GM12878 (cell line): ENCODE measurements at regions not wholly inside any gene's neighbourhood (a gene's known extent, or its start where the extent isn't known, plus 50 kb on each side); places are given as distances from the start of the nearest gene placed in this dataset.

Experiments
- ATAC-seq: fragments of 200-7000 bp; cut with Tn5 transposase; 3 replicates; pipeline ENCODE4 v1.9.1; 2020; ENCODE audit warnings: mild to moderate bottlenecking, moderate library complexity
- BruUV-seq: library from RNA; stranded (reverse); fragments of 400-500 nt; replicated peaks from 2 replicates; lab custom pipeline; 2021; lab: Mats Ljungman, UMichigan
- CTCF ChIA-PET: fragments of 300-600 bp; sonication (Branson Sonifier 250); formaldehyde crosslinking; extraction: SDS; loops from one replicate; lab custom pipeline; 2021; ENCODE audit warnings: inconsistent platforms; lab: Yijun Ruan, JAX
- POLR2A ChIA-PET: fragments of 350-600 bp; formaldehyde crosslinking; extraction: SDS; loops from one replicate; lab custom pipeline; 2021; ENCODE audit warnings: inconsistent platforms; lab: Charles Lee
- RAD21 ChIA-PET: fragments of 300-600 bp; sonication (Branson Sonifier 250); formaldehyde crosslinking; loops from one replicate; lab custom pipeline; 2023; ENCODE audit warnings: antibody characterized with exemption; ENCODE audit not compliant: unreplicated experiment; lab: Charles Lee
- SMC1A ChIA-PET: fragments of 300-600 bp; sonication (Branson Sonifier 250); formaldehyde crosslinking; loops from one replicate; lab custom pipeline; 2023; ENCODE audit not compliant: unreplicated experiment, uncharacterized antibody; lab: Charles Lee
- DNase-seq: peaks from one replicate; pipeline ENCODE4 v3.0.0-alpha.2; 2011; ENCODE audit warnings: low read depth, low spot score
- FAIRE-seq: peaks from 3 replicates; lab custom pipeline; 2011; peaks lifted over from hg19 to GRCh38; lab: Jason Lieb, UNC
- H2AFZ ChIP-seq: 2 replicates; pipeline ENCODE4 v1.6.0; 2011; ENCODE audit warnings: low read depth, low read length, control low read depth; ENCODE audit not compliant: control insufficient read depth
- H3K27ac ChIP-seq: 2 replicates; pipeline ENCODE4 v1.5.1; 2011; ENCODE audit warnings: control low read depth; ENCODE audit not compliant: control insufficient read depth, insufficient read depth
- H3K27me3 ChIP-seq, 2 experiments: replicated peaks in 1 of 2; 2 replicates each; pipeline versions ENCODE4 v1.6.0 to v1.6.1; 2011; ENCODE audit warnings: low read length in 1 of 2; ENCODE audit not compliant: control insufficient read depth in 2 of 2, insufficient read depth in 2 of 2
- H3K36me3 ChIP-seq, 2 experiments: 2 replicates each; pipeline ENCODE4 v1.5.1; 2011; ENCODE audit warnings: low read length in 1 of 2; ENCODE audit not compliant: control insufficient read depth in 2 of 2, insufficient read depth in 2 of 2
- H3K4me1 ChIP-seq: 2 replicates; pipeline ENCODE4 v1.6.1; 2011; ENCODE audit warnings: mild to moderate bottlenecking, low read length, moderate library complexity, mixed read lengths; ENCODE audit not compliant: control insufficient read depth, insufficient read depth
- H3K4me2 ChIP-seq: 2 replicates; pipeline ENCODE4 v1.6.0; 2011; ENCODE audit warnings: control low read depth; ENCODE audit not compliant: control insufficient read depth, insufficient read depth
- H3K4me3 ChIP-seq: fragments of 200-600 bp; sonication (generic); 2 replicates; pipeline ENCODE4 v1.5.1; 2016
- H3K79me2 ChIP-seq: 2 replicates; pipeline ENCODE4 v1.6.0; 2011; ENCODE audit warnings: low read length; ENCODE audit not compliant: control insufficient read depth, insufficient read depth
- H3K9ac ChIP-seq: 2 replicates; pipeline ENCODE4 v1.8.0; 2011; ENCODE audit warnings: low read length, control low read depth, mixed read lengths; ENCODE audit not compliant: control insufficient read depth, insufficient read depth
- H3K9me3 ChIP-seq: replicated peaks from 3 replicates; pipeline ENCODE4 v1.5.1; 2011; ENCODE audit warnings: mild to moderate bottlenecking, low read length; ENCODE audit not compliant: control insufficient read depth, insufficient read depth
- H4K20me1 ChIP-seq: 2 replicates; pipeline ENCODE4 v1.6.0; 2011; ENCODE audit not compliant: control insufficient read depth, insufficient read depth
- BMI1 ChIP-seq: fragments of 450-650 bp; IDR thresholded peaks from 2 replicates; pipeline ENCODE4 v1.6.1; 2016; ENCODE audit warnings: mild to moderate bottlenecking, moderate library complexity, borderline replicate concordance
- MTA2 ChIP-seq: fragments of 450-650 bp; IDR thresholded peaks from 2 replicates; pipeline ENCODE4 v1.6.1; 2016; ENCODE audit warnings: low read depth, mild to moderate bottlenecking, moderate library complexity
- NBN ChIP-seq: fragments of 450-650 bp; IDR thresholded peaks from 2 replicates; pipeline ENCODE4 v1.6.1; 2016
- PRDM15 ChIP-seq: fragments of 450-650 bp; formaldehyde crosslinking; IDR thresholded peaks from 2 replicates; pipeline ENCODE4 v1.4.0; 2020; ENCODE audit warnings: mild to moderate bottlenecking, moderate library complexity
- SIN3A ChIP-seq: IDR thresholded peaks from 2 replicates; pipeline ENCODE4 v1.6.1; 2012; ENCODE audit warnings: low read depth, low read length, improper control_type of control experiment
- SKIL ChIP-seq: fragments of 450-650 bp; IDR thresholded peaks from 2 replicates; pipeline ENCODE4 v1.6.1; 2017; ENCODE audit warnings: mild to moderate bottlenecking, low read depth, inconsistent platforms; ENCODE audit not compliant: poor library complexity, severe bottlenecking
- TAF1 ChIP-seq: IDR thresholded peaks from 2 replicates; pipeline ENCODE4 v1.6.1; 2011; ENCODE audit warnings: mild to moderate bottlenecking, low read depth, low read length, borderline replicate concordance
- ZNF207 ChIP-seq: fragments of 450-650 bp; IDR thresholded peaks from 2 replicates; pipeline ENCODE4 v1.6.1; 2014; ENCODE audit warnings: antibody characterized with exemption, mild to moderate bottlenecking, borderline replicate concordance
- ZZZ3 ChIP-seq: IDR thresholded peaks from 2 replicates; pipeline ENCODE4 v1.6.1; 2011; ENCODE audit warnings: low read depth; ENCODE audit not compliant: control insufficient read depth, insufficient read length
- in situ Hi-C: fragments of 300-500 bp; cut with MboI; formaldehyde crosslinking; loops from 9 replicates; pipeline ENCODE4 v1.14.3; 2018; ENCODE audit warnings: mixed read lengths
- intact Hi-C: fragments of 100-400 bp; cut with micrococcal nuclease; formaldehyde crosslinking; loops from one replicate; pipeline ENCODE4 v1.14.2; 2022; ENCODE audit not compliant: unreplicated experiment

GRCh38 chr2:129379411-129379810, 600.1 kb upstream of the RAB6C start (continued):
- TF ChIP-seq NBN = 0 out of 2 replicates have a peak, but pooled peaks have one; percentile 49

- H2AFZ ChIP-seq = no peak overlapping the region
- CTCF ChIA-PET = interaction anchor here (0.6 kb wide), 1 partner anchor 263 kb away, joined by 3 read pairs; no protein-coding TSS in a partner anchor
- no peaks in the 10 kb centered on the region for H4K20me1 ChIP-seq
- TF ChIP-seq BMI1 (no peak), MTA2 (no peak), TAF1 (no peak), SKIL (no peak), ZZZ3 (no peak), PRDM15 (CRISPR knock-in tag) (no peak), ZNF207 (no peak), SIN3A (no peak)
- H3K9ac ChIP-seq = no peak overlapping the region
- H3K4me1 ChIP-seq = peaks cover 24% of the 10 kb centered on the region
- RAD21 ChIA-PET = no interaction called here
- H3K27ac ChIP-seq = no peak overlapping the region
- no peaks in the 10 kb centered on the region for H3K36me3 ChIP-seq
- intact Hi-C loops (no loop called here), in situ Hi-C loops (no loop called here)
- ATAC-seq (no peak), DNase-seq (no peak), FAIRE-seq (no peak)
- H3K4me3 ChIP-seq = no peak overlapping the region
- no peaks in the 10 kb centered on the region for H3K27me3 ChIP-seq
- BruUV-seq = no TSS peak
- SMC1A ChIA-PET = interaction anchor here (0.7 kb wide), 1 partner anchor 11 kb away, joined by 4 read pairs; no protein-coding TSS in a partner anchor
- no peaks in the 10 kb centered on the region for H3K79me2 ChIP-seq
- no peaks in the 10 kb centered on the region; the same call in 2 of the 3 replicates for H3K9me3 ChIP-seq
- no peak overlapping the region for H3K4me2 ChIP-seq
- POLR2A ChIA-PET = no interaction called here
These were observed 597.7 kb upstream of the RAB6C start for GRCh38 chr2:129381789-129382188.
